A549 (cell line): ENCODE measurements at regions not wholly inside any gene's neighbourhood (a gene's known extent, or its start where the extent isn't known, plus 50 kb on each side); places are given as distances from the start of the nearest gene placed in this dataset.

Experiments used
- ATAC-seq, 2 experiments: fragments of 200-7000 bp in 1 of 2; fragments of >200 bp in 1 of 2; cut with Nextera tagmentation in 1 of 2; cut with Tn5 transposase in 1 of 2; 3 replicates each; pipeline versions ENCODE4 v1.8.0 to v1.9.1; 2018 to 2020; ENCODE audit warnings: mild to moderate bottlenecking in 1 of 2, moderate library complexity in 1 of 2
- CTCF ChIA-PET: fragments of 300-600 bp; sonication (Branson Sonifier 250); formaldehyde crosslinking; extraction: SDS; loops from one replicate; lab custom pipeline; 2021; ENCODE audit warnings: antibody characterized with exemption, inconsistent platforms; lab: Yijun Ruan, JAX
- POLR2A ChIA-PET: fragments of 350-600 bp; formaldehyde crosslinking; extraction: SDS; loops from one replicate; lab custom pipeline; 2021; ENCODE audit warnings: antibody characterized with exemption, inconsistent platforms; lab: Yijun Ruan, JAX
- DNase-seq, 2 experiments: peaks; one replicate each; pipeline versions ENCODE4 v3.0.0 to v3.0.0-alpha.2; 2011 to 2016; ENCODE audit warnings: low read depth in 1 of 2, low spot score in 1 of 2
- FAIRE-seq: peaks from 2 replicates; lab custom pipeline; 2011; peaks lifted over from hg19 to GRCh38; lab: Jason Lieb, UNC
- H3K27ac ChIP-seq, 2 experiments: fragments of >200 bp; sonication (Bioruptor Twin); formaldehyde crosslinking; 3 replicates each; pipeline ENCODE4 v1.5.1; 2016 to 2017
- H3K4me1 ChIP-seq: fragments of >200 bp; sonication (Bioruptor Twin); formaldehyde crosslinking; 3 replicates; pipeline ENCODE4 v1.6.1; 2016
- H3K4me2 ChIP-seq: fragments of >200 bp; sonication (Bioruptor Twin); formaldehyde crosslinking; 3 replicates; pipeline ENCODE4 v1.6.1; 2016
- H3K4me3 ChIP-seq: fragments of >200 bp; sonication (Bioruptor Twin); formaldehyde crosslinking; 3 replicates; pipeline ENCODE4 v1.5.1; 2016
- H3K9me3 ChIP-seq: fragments of >200 bp; sonication (Bioruptor Twin); formaldehyde crosslinking; 3 replicates; pipeline ENCODE4 v1.6.1; 2016
- CHD4 ChIP-seq: fragments of 200-600 bp; sonication (generic); IDR thresholded peaks from 2 replicates; pipeline ENCODE4 v1.6.1; 2016; ENCODE audit warnings: antibody characterized with exemption, mild to moderate bottlenecking, borderline replicate concordance
- EHF ChIP-seq: fragments of 250-450 bp; sonication (Bioruptor Pico); IDR thresholded peaks from 2 replicates; pipeline ENCODE4 v1.5.0; 2020; ENCODE audit warnings: mild to moderate bottlenecking
- ESRRA ChIP-seq: fragments of 150-350 bp; IDR thresholded peaks from 2 replicates; pipeline ENCODE4 v1.6.1; 2014; ENCODE audit warnings: mild to moderate bottlenecking, low read length, borderline replicate concordance
- FOXS1 ChIP-seq: fragments of 250-450 bp; sonication (Bioruptor Pico); IDR thresholded peaks from 2 replicates; pipeline ENCODE4 v1.5.0; 2020; ENCODE audit warnings: mild to moderate bottlenecking, moderate library complexity
- HEYL ChIP-seq: fragments of 250-450 bp; sonication (Bioruptor Pico); IDR thresholded peaks from 2 replicates; pipeline ENCODE4 v1.8.0; 2021; ENCODE audit warnings: mild to moderate bottlenecking, moderate library complexity
- HOXB13 ChIP-seq: fragments of 250-450 bp; sonication (Bioruptor Pico); IDR thresholded peaks from 2 replicates; pipeline ENCODE4 v1.5.0; 2020; ENCODE audit warnings: low read depth, mild to moderate bottlenecking, moderate library complexity
- KDM1A ChIP-seq: fragments of 200-600 bp; sonication (generic); IDR thresholded peaks from 2 replicates; pipeline ENCODE4 v1.6.1; 2016; ENCODE audit warnings: low read depth, mild to moderate bottlenecking
- MAFK ChIP-seq: fragments of 450-650 bp; IDR thresholded peaks from 2 replicates; pipeline ENCODE4 v1.6.1; 2014; ENCODE audit not compliant: partially characterized antibody
- MAX ChIP-seq: IDR thresholded peaks from 2 replicates; pipeline ENCODE4 v1.6.1; 2012
- MAZ ChIP-seq: fragments of 150-350 bp; IDR thresholded peaks from 2 replicates; pipeline ENCODE4 v1.6.1; 2014; ENCODE audit warnings: antibody characterized with exemption, low read depth, low read length, borderline replicate concordance
- NPAS2 ChIP-seq: fragments of 250-450 bp; sonication (Bioruptor Pico); IDR thresholded peaks from 2 replicates; pipeline ENCODE4 v1.8.0; 2022; ENCODE audit warnings: mild to moderate bottlenecking, moderate library complexity, borderline replicate concordance
- NR3C1 ChIP-seq: fragments of >200 bp; sonication (Bioruptor Twin); formaldehyde crosslinking; IDR thresholded peaks from 3 replicates; pipeline ENCODE4 v1.6.1; 2017
- REST ChIP-seq: fragments of 200-600 bp; sonication (generic); IDR thresholded peaks from 2 replicates; pipeline ENCODE4 v1.6.1; 2016; ENCODE audit warnings: antibody characterized with exemption, mild to moderate bottlenecking, moderate library complexity
- TP53 ChIP-seq: fragments of 250-450 bp; sonication (Bioruptor Pico); IDR thresholded peaks from 2 replicates; pipeline ENCODE4 v1.5.0; 2021; ENCODE audit warnings: mild to moderate bottlenecking, moderate library complexity
- ZC3H11A ChIP-seq: fragments of 450-650 bp; IDR thresholded peaks from 2 replicates; pipeline ENCODE4 v1.6.1; 2014; ENCODE audit warnings: antibody characterized with exemption, mild to moderate bottlenecking
- WGBS: methylation state at CpG from one replicate; pipeline ENCODE4 v1.1.6; 2017; ENCODE audit errors: missing lambda C conversion rate; 5-methylcytosine and 5-hydroxymethylcytosine counted together
- TF ChIP-seq, protein P1 (sequence below): fragments of 250-450 bp; sonication (Bioruptor Pico); IDR thresholded peaks from 2 replicates; pipeline ENCODE4 v1.5.0; 2021; ENCODE audit warnings: mild to moderate bottlenecking, moderate library complexity, borderline replicate concordance
- TF ChIP-seq, protein P2 (sequence below): IDR thresholded peaks from 2 replicates; pipeline ENCODE4 v1.6.1; 2012
- TF ChIP-seq, protein P3 (sequence below): fragments of >200 bp; sonication (Bioruptor Twin); formaldehyde crosslinking; IDR thresholded peaks from 3 replicates; pipeline ENCODE4 v1.5.1; 2016
- TF ChIP-seq, protein P4 (sequence below): IDR thresholded peaks from 2 replicates; pipeline ENCODE4 v1.6.1; 2012; ENCODE audit warnings: low read depth, borderline replicate concordance

DNA sequence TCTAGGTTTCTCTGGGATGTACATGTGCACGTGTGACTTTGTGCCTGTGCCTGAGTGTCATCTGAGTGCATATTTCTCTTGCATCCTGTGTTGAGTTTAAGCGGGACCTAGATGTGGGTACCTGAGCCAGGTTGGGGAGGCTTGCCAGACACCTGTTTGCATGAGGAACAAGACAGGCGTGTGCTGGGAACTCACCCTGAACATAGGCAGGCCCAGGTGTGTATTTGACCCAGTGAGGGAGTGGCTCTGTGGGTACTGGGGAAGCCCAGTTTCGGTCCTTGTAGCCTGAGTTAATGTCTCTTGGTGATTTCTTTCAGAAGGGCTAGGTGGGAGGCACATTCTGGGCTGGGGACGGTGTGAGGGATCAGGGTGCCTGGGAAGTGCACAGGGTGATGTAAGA is 98.6 kb downstream of the TMEM170B start (continued):
- no peak for TF ChIP-seq HOXB13 (CRISPR knock-in tag)

DNA sequence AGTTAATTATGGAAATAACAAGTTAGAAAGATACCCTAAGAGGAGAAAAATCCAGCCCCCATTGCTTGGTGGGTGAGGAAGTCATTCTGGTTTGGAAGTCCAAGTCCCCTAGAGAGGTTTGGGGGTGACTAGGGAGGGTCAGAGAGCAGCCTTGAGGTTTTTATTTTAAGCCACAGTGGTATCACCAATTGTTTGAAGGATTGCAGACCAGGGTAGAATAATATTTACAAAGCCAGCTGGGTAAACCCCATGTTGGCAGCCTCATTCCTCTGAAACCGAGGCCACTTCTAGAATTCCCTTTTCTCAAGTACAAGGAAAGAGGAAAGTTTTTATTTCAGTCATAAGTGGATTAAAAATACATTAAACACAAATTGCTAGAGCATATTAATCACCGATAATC is 99.7 kb downstream of the TMEM170B start:
- FAIRE-seq = no peak
- POLR2A ChIA-PET = no interaction called here

GRCh38 chr6:11639376-11640235 is 102.1 kb downstream of the TMEM170B start:
- TF ChIP-seq KDM1A (no peak), MAFK (no peak), HOXB13 (CRISPR knock-in tag) (no peak), FOXS1 (CRISPR knock-in tag) (no peak), REST (no peak), EHF (CRISPR knock-in tag) (no peak), TP53 (CRISPR knock-in tag) (no peak), NR3C1 (no peak), NPAS2 (CRISPR knock-in tag) (no peak), MAX (no peak), MAZ (no peak), HEYL (CRISPR knock-in tag) (no peak), ZC3H11A (no peak), CHD4 (no peak), ESRRA (no peak)
- TF ChIP-seq, protein P1, sequence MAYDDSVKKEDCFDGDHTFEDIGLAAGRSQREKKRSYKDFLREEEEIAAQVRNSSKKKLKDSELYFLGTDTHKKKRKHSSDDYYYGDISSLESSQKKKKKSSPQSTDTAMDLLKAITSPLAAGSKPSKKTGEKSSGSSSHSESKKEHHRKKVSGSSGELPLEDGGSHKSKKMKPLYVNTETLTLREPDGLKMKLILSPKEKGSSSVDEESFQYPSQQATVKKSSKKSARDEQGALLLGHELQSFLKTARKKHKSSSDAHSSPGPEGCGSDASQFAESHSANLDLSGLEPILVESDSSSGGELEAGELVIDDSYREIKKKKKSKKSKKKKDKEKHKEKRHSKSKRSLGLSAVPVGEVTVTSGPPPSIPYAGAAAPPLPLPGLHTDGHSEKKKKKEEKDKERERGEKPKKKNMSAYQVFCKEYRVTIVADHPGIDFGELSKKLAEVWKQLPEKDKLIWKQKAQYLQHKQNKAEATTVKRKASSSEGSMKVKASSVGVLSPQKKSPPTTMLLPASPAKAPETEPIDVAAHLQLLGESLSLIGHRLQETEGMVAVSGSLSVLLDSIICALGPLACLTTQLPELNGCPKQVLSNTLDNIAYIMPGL = no peak
- TF ChIP-seq, protein P2, sequence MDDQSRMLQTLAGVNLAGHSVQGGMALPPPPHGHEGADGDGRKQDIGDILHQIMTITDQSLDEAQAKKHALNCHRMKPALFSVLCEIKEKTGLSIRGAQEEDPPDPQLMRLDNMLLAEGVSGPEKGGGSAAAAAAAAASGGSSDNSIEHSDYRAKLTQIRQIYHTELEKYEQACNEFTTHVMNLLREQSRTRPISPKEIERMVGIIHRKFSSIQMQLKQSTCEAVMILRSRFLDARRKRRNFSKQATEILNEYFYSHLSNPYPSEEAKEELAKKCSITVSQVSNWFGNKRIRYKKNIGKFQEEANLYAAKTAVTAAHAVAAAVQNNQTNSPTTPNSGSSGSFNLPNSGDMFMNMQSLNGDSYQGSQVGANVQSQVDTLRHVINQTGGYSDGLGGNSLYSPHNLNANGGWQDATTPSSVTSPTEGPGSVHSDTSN = no peak
- TF ChIP-seq, protein P3, sequence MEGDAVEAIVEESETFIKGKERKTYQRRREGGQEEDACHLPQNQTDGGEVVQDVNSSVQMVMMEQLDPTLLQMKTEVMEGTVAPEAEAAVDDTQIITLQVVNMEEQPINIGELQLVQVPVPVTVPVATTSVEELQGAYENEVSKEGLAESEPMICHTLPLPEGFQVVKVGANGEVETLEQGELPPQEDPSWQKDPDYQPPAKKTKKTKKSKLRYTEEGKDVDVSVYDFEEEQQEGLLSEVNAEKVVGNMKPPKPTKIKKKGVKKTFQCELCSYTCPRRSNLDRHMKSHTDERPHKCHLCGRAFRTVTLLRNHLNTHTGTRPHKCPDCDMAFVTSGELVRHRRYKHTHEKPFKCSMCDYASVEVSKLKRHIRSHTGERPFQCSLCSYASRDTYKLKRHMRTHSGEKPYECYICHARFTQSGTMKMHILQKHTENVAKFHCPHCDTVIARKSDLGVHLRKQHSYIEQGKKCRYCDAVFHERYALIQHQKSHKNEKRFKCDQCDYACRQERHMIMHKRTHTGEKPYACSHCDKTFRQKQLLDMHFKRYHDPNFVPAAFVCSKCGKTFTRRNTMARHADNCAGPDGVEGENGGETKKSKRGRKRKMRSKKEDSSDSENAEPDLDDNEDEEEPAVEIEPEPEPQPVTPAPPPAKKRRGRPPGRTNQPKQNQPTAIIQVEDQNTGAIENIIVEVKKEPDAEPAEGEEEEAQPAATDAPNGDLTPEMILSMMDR = no peak
- CTCF ChIA-PET = interaction anchor here (0.7 kb wide), 1 partner anchor 10 kb away, joined by 3 read pairs; no protein-coding TSS in a partner anchor
- DNase-seq = no peak
- Histone ChIP-seq H3K9me3 (no peaks in the 10 kb centered on the region), H3K4me2 (no peak overlapping the region), H3K27ac (no peak overlapping the region), H3K4me1 (no peaks in the 10 kb centered on the region), H3K4me3 (no peak overlapping the region)
- 78% methylated on average over 5 of the region's 5 CpGs for WGBS
- no peak for ATAC-seq
- no peak for FAIRE-seq
- POLR2A ChIA-PET = interaction anchor here (0.7 kb wide), 1 partner anchor 27 kb away, joined by 4 read pairs; no protein-coding TSS in a partner anchor

More for the DNA sequence above, 99.7 kb downstream of the TMEM170B start:
- CTCF ChIA-PET = no interaction called here
- Histone ChIP-seq H3K9me3 (no peaks in the 10 kb centered on the region), H3K4me1 (peaks cover 8% of the 10 kb centered on the region), H3K4me3 (no peak overlapping the region), H3K27ac (peak overlapping the region in 1 of 2 experiments; percentile 26; a peak in 1 of 6 replicates), H3K4me2 (no peak overlapping the region)
- ATAC-seq (no peak), DNase-seq (no peak)
- no peak for TF ChIP-seq FOXS1 (CRISPR knock-in tag)
- TF ChIP-seq, protein P4, sequence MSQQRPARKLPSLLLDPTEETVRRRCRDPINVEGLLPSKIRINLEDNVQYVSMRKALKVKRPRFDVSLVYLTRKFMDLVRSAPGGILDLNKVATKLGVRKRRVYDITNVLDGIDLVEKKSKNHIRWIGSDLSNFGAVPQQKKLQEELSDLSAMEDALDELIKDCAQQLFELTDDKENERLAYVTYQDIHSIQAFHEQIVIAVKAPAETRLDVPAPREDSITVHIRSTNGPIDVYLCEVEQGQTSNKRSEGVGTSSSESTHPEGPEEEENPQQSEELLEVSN = no peak
- WGBS = 58% methylated on average over 2 of the region's 2 CpGs
